ENCODE measurements at regions not wholly inside any gene's neighbourhood (a gene's known extent, or its start where the extent isn't known, plus 50 kb on each side); places are given as distances from the start of the nearest gene placed in this dataset.

- H2AFZ ChIP-seq = no peak overlapping the region
- POLR2A ChIA-PET (ENCODE audit: unreplicated experiment) = no interaction called here
- CTCF ChIA-PET = no interaction called here
- no peaks in the 10 kb centered on the region for H4K20me1 ChIP-seq (ENCODE audit: insufficient read depth)
- DNase-seq = no peak
- intact Hi-C loops (cut with micrococcal nuclease; ENCODE audit: unreplicated experiment) = no loop called here
- H3K79me2 ChIP-seq (ENCODE audit: low read depth) = no peaks in the 10 kb centered on the region
- no peaks in the 10 kb centered on the region for H3F3A ChIP-seq (ENCODE audit: insufficient read depth, low read depth)
- no peaks in the 10 kb centered on the region for H3K9me3 ChIP-seq (ENCODE audit: insufficient read depth, low read depth)
- H3K4me3 ChIP-seq = no peak overlapping the region
- no peaks in the 10 kb centered on the region for H3K9me2 ChIP-seq (ENCODE audit: insufficient read depth)
- H3K27me3 ChIP-seq (ENCODE audit: insufficient read depth, low read depth) = no peaks in the 10 kb centered on the region
- TF ChIP-seq, protein P1, sequence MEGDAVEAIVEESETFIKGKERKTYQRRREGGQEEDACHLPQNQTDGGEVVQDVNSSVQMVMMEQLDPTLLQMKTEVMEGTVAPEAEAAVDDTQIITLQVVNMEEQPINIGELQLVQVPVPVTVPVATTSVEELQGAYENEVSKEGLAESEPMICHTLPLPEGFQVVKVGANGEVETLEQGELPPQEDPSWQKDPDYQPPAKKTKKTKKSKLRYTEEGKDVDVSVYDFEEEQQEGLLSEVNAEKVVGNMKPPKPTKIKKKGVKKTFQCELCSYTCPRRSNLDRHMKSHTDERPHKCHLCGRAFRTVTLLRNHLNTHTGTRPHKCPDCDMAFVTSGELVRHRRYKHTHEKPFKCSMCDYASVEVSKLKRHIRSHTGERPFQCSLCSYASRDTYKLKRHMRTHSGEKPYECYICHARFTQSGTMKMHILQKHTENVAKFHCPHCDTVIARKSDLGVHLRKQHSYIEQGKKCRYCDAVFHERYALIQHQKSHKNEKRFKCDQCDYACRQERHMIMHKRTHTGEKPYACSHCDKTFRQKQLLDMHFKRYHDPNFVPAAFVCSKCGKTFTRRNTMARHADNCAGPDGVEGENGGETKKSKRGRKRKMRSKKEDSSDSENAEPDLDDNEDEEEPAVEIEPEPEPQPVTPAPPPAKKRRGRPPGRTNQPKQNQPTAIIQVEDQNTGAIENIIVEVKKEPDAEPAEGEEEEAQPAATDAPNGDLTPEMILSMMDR (conservative IDR thresholded peaks at IDR 0.05) = no peak
- no peak for TF ChIP-seq EZH2 (IDR thresholded peaks at IDR 0.05; ENCODE audit: low read depth)
- H3K27ac ChIP-seq = no peak overlapping the region
- BruUV-seq (replicated peaks) = no TSS peak
- H3K4me1 ChIP-seq (replicated peaks; ENCODE audit: insufficient read depth) = no peaks in the 10 kb centered on the region
- no peaks in the 10 kb centered on the region for H3K36me3 ChIP-seq (ENCODE audit: low read depth)
- H3K4me2 ChIP-seq = no peak overlapping the region
Observed at GRCh38 chr13:60745343-60745742, 348.3 kb downstream of the TDRD3 start.

DNA sequence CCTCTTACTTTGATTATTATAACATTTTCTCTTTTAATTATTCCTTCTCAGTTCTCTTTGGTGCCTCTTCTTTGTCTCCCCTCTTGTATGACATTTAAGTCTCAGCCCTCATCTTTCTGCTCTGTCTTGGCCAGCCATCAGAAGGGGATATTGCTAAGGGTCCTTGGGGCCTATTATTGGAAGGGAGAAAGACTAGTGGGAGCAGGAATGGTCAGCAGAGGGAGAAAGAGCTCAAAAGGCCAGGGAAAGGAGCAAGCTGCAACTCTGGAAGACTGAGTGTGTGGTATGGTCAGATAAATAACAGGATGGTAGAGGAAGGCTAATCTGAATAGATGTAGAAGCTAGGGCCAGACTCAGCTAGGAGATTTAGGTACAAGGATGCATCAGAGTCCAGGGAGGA is 336.9 kb downstream of the TDRD3 start:
- TF ChIP-seq EZH2 (IDR thresholded peaks at IDR 0.05; ENCODE audit: low read depth) = no peak
- TF ChIP-seq, protein P1 (conservative IDR thresholded peaks at IDR 0.05) = no peak
- no peak overlapping the region for H2AFZ ChIP-seq
- H3K4me3 ChIP-seq = no peak overlapping the region
- H3K9me2 ChIP-seq (ENCODE audit: insufficient read depth) = no peaks in the 10 kb centered on the region
- H4K20me1 ChIP-seq (ENCODE audit: insufficient read depth) = no peaks in the 10 kb centered on the region
- no peak overlapping the region for H3K27ac ChIP-seq
- CTCF ChIA-PET = no interaction called here
- H3K9me3 ChIP-seq (ENCODE audit: insufficient read depth, low read depth) = no peaks in the 10 kb centered on the region
- POLR2A ChIA-PET (ENCODE audit: unreplicated experiment) = no interaction called here
- H3F3A ChIP-seq (ENCODE audit: insufficient read depth, low read depth) = no peaks in the 10 kb centered on the region
- BruUV-seq (replicated peaks) = no TSS peak
- no peaks in the 10 kb centered on the region for H3K79me2 ChIP-seq (ENCODE audit: low read depth)
- no peaks in the 10 kb centered on the region for H3K36me3 ChIP-seq (ENCODE audit: low read depth)
- no peaks in the 10 kb centered on the region for H3K27me3 ChIP-seq (ENCODE audit: insufficient read depth, low read depth)
- H3K4me2 ChIP-seq = no peak overlapping the region
- no peaks in the 10 kb centered on the region for H3K4me1 ChIP-seq (replicated peaks; ENCODE audit: insufficient read depth)
- DNase-seq = no peak
- intact Hi-C loops (cut with micrococcal nuclease; ENCODE audit: unreplicated experiment) = no loop called here

GRCh38 chr13:60727140-60727539 is 330.1 kb downstream of the TDRD3 start:
- no peaks in the 10 kb centered on the region for H3K9me3 ChIP-seq (ENCODE audit: insufficient read depth, low read depth)
- no peak overlapping the region for H3K27ac ChIP-seq
- CTCF ChIA-PET = no interaction called here

More at GRCh38 chr13:60727140-60727539, 330.1 kb downstream of the TDRD3 start:
- Histone ChIP-seq H3K4me3 (no peak overlapping the region), H3K79me2 (ENCODE audit: low read depth) (no peaks in the 10 kb centered on the region), H2AFZ (no peak overlapping the region), H3K27me3 (ENCODE audit: insufficient read depth, low read depth) (no peaks in the 10 kb centered on the region), H3K36me3 (ENCODE audit: low read depth) (no peaks in the 10 kb centered on the region), H3K4me1 (replicated peaks; ENCODE audit: insufficient read depth) (no peaks in the 10 kb centered on the region), H3K9me2 (ENCODE audit: insufficient read depth) (no peaks in the 10 kb centered on the region), H4K20me1 (ENCODE audit: insufficient read depth) (no peaks in the 10 kb centered on the region), H3K4me2 (no peak overlapping the region), H3F3A (ENCODE audit: insufficient read depth, low read depth) (no peaks in the 10 kb centered on the region)
- BruUV-seq (replicated peaks) = no TSS peak
- intact Hi-C loops (cut with micrococcal nuclease; ENCODE audit: unreplicated experiment) = no loop called here
- POLR2A ChIA-PET (ENCODE audit: unreplicated experiment) = no interaction called here
- DNase-seq = no peak
- TF ChIP-seq, protein P1 (conservative IDR thresholded peaks at IDR 0.05) = no peak
- TF ChIP-seq EZH2 (IDR thresholded peaks at IDR 0.05; ENCODE audit: low read depth) = no peak
